ENCODE measurements at regions not wholly inside any gene's neighbourhood (a gene's known extent, or its start where the extent isn't known, plus 50 kb on each side); places are given as distances from the start of the nearest gene placed in this dataset.
"Not testable (repeated sequence)": the region's sequence is repeated elsewhere in the genome, so short reads cannot be mapped to it uniquely, and the experiment has no call there.

- Histone ChIP-seq H3K27ac (no peak overlapping the region), H3K4me1 (no peaks in the 10 kb centered on the region), H3K36me3 (no peaks in the 10 kb centered on the region), H3K4me3 (no peak overlapping the region), H3K27me3 (no peaks in the 10 kb centered on the region), H3K9me3 (no peaks in the 10 kb centered on the region)
- no peak for DNase-seq (ENCODE audit: low spot score)
- TF ChIP-seq CTCF (IDR thresholded peaks at IDR 0.05): no peak
Observed at GRCh38 chr7:86431761-86432160, 211.9 kb upstream of the GRM3 start.

- Histone ChIP-seq H3K4me1 (no peaks in the 10 kb centered on the region), H3K36me3 (no peaks in the 10 kb centered on the region), H3K27ac (peak overlapping the region in 1 of 2 donors; percentile 40), H3K27me3 (no peaks in the 10 kb centered on the region), H3K9me3 (no peaks in the 10 kb centered on the region), H3K4me3 (no peak overlapping the region)
- DNase-seq (ENCODE audit: low spot score): no peak
- no peak for TF ChIP-seq CTCF (IDR thresholded peaks at IDR 0.05)
Observed at GRCh38 chr7:86411814-86412213, 231.9 kb upstream of the GRM3 start.

- no peaks in the 10 kb centered on the region for H3K36me3 ChIP-seq
- H3K9me3 ChIP-seq: no peaks in the 10 kb centered on the region
- H3K4me3 ChIP-seq: no peak overlapping the region
- TF ChIP-seq CTCF (IDR thresholded peaks at IDR 0.05): no peak
- no peaks in the 10 kb centered on the region for H3K27me3 ChIP-seq
- no peak for DNase-seq (ENCODE audit: low spot score)
- H3K4me1 ChIP-seq: no peaks in the 10 kb centered on the region
- H3K27ac ChIP-seq: no peak overlapping the region
Observed at GRCh38 chr7:86407291-86407690, 236.4 kb upstream of the GRM3 start.

- no peak for DNase-seq (ENCODE audit: low spot score)
- no peak for TF ChIP-seq CTCF (IDR thresholded peaks at IDR 0.05)
- no peaks in the 10 kb centered on the region for H3K27me3 ChIP-seq
- H3K36me3 ChIP-seq: no peaks in the 10 kb centered on the region
- no peak overlapping the region for H3K4me3 ChIP-seq
- H3K27ac ChIP-seq: no peak overlapping the region
- no peaks in the 10 kb centered on the region for H3K4me1 ChIP-seq
- no peaks in the 10 kb centered on the region for H3K9me3 ChIP-seq
Observed at GRCh38 chr7:86391813-86392212, 251.9 kb upstream of the GRM3 start.

- not testable (repeated sequence) for DNase-seq (ENCODE audit: low spot score); H3K4me3 ChIP-seq
Observed at GRCh38 chr7:86375602-86376001, 268.1 kb upstream of the GRM3 start.

GRCh38 chr7:86372262-86372661 lies 271.4 kb upstream of the GRM3 start:
- no peak for DNase-seq (ENCODE audit: low spot score)
- no peak overlapping the region for H3K27ac ChIP-seq
- no peaks in the 10 kb centered on the region for H3K36me3 ChIP-seq
- peaks cover 0 to 8% of the 10 kb centered on the region in 2 donors for H3K9me3 ChIP-seq
- no peak for TF ChIP-seq CTCF (IDR thresholded peaks at IDR 0.05)
- H3K4me3 ChIP-seq: no peak overlapping the region
- no peaks in the 10 kb centered on the region for H3K27me3 ChIP-seq
- H3K4me1 ChIP-seq: no peaks in the 10 kb centered on the region

More at GRCh38 chr7:86375602-86376001, 268.1 kb upstream of the GRM3 start:
- not testable (repeated sequence) for H3K27ac ChIP-seq, H3K27me3 ChIP-seq, H3K36me3 ChIP-seq, H3K4me1 ChIP-seq, H3K9me3 ChIP-seq
